ENCODE measurements at regions not wholly inside any gene's neighbourhood (a gene's known extent, or its start where the extent isn't known, plus 50 kb on each side); places are given as distances from the start of the nearest gene placed in this dataset.

DNA sequence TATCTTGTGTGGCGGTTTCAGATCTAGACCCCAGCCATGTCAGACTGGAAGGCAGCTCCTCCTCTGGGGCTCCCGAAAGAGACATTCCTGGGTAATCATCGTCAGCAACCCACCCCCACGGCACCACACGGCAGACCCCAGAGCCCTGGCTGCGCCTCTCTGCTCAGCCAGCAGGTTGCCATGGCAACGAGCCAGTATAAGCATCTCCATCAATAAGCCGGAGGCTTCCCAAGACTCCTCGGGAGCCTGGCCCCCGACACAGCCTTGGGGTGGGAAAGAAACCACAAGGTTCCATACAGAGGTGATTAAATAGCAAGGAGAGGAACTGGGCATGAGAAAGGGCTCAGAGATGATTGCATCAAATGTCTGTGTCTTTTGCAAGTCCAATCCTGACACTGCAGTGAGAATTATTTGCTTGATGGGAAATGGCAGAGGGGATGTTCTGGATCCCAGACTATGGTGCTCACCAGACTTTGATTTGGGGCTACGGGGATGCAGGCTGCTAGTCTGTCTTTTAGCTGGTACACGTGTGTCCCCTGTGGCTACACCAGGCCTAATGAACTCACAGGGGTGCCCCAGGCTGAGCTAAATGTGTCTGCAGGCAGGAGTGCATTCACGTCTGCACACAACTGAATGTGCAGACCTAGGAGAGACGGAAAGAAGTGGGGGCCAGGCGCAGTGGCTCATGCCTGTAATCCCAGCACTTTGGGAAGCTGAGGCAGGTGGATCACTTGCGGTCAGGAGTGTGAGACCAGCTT is 320.5 kb upstream of the TNRC6C start:
- DNase-seq: no peak

- no peak for DNase-seq
Measured at GRCh38 chr17:77640252-77640651, 318.3 kb upstream of the TNRC6C start.

GRCh38 chr17:77640916-77641605 is 317.4 kb upstream of the TNRC6C start:
- no peak for DNase-seq

- DNase-seq: no peak
Measured at GRCh38 chr17:77641718-77642117, 316.8 kb upstream of the TNRC6C start.

DNA sequence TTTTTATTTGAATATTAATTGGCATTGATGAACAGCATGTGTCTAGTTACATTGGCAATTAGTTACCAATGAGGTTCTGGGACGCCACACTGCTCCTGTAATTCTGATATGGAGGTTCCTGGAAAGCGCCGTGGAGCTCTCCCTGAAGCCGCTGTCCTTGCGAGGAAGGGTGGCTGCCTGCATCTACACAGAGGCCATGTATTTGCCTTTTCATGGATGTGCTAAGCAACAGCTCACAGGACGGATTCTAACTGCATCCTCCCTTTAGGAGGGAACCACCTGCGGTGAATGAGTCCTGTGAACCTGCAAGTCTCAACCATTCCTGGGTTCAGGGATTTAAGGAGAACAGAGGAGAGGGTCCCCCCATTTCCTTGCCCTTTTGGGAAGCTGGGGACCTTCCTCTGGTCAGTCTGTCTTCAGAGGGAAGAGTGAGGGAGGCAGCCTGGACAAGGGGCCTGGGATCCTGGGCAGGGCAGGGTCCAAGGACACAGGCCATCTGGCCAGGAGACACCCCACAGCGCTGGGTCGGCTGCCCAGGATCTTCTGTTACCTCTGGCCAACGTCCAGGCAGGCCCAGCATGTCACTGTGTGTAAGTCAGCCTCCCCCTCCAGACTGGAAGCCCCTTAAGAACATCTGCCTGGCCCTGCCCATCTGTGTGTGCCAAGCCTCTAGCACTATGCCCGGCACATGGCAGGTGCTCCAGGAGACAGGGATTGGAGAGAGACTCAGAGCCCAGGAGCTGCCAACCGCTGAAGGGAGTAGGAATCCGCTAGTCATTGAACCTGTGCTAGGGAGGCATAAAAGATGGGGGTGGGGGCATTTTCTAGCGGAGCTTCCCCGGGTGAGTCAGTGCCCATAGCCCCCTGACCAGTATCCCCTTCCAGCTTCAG is 314.1 kb upstream of the TNRC6C start:
- no peak for DNase-seq

DNA sequence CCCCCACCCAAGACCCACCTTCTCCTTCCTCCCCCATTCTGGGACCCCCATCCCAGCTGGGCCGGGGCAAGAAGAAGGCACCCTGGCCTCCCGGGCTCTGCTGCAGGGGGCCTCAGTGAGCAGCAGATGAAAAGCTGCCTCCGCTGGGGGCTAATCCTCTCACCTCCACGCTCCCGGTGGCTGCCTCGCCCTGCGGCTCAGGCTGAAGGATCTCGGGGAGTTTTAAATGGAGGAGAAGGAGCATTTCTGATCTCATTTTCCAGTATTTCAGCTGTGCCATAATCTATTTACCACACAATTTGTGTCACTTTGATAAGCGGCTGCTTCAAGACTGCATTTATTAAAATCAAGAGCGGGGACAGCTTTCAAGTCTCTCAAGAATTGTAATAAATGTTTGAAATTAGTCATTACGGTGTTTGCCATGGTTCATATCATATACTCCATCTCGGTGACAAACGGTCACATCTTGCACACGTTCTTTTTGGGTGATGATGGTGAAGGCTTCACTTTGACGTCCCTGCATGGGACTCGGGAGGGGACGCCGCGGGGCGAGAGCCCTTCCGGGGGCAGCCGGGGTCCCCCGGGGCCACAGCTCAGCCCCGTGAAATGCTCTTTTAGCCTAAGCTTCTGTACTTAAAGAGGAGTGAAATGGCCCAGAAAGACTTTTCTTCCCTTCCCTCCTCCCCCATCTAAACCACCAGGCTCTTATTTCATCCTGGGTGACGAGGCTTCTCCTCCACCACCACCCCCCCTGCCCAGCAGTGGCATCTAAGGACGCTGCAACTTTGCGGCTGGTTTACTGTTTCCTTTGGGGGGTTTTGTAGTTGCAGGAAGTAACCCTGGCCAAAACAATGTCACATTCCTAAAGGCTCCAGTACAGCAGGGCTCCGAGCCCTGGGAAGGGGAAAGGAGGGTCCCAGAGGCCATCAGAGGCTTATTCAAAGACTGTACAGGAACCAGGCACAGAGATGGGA is 313.1 kb upstream of the TNRC6C start:
- peak; percentile 69 for DNase-seq

- no peak for DNase-seq
Measured at GRCh38 chr17:77646046-77646430, 312.5 kb upstream of the TNRC6C start.

GRCh38 chr17:77647531-77647930 is 311.0 kb upstream of the TNRC6C start:
- no peak for DNase-seq

DNA sequence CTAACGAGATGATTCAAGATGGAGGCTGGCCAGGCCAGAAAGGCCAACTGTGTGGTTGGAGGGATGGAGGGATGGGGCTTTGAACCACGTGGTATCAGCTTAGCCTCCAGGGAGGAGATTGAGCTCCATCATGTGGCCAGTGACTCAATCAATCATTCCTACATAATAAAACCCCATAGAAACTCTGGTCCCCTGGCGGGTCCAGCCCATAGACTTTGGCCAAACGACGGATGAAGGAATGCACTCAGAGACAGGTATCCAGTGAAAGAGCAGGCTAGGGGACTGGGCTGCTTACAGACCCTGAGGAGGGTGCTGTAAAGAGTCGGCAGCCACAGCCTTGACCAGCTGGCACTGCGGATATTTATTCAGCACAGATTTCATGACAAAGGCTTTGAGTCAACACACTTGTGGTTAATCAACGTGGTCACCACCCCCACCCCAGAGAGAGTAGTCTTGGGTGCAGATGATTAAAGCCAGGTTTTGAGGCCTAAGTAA is 308.7 kb upstream of the TNRC6C start:
- DNase-seq: no peak

GRCh38 chr17:77651988-77652387 is 306.5 kb upstream of the TNRC6C start:
- DNase-seq: no peak

DNA sequence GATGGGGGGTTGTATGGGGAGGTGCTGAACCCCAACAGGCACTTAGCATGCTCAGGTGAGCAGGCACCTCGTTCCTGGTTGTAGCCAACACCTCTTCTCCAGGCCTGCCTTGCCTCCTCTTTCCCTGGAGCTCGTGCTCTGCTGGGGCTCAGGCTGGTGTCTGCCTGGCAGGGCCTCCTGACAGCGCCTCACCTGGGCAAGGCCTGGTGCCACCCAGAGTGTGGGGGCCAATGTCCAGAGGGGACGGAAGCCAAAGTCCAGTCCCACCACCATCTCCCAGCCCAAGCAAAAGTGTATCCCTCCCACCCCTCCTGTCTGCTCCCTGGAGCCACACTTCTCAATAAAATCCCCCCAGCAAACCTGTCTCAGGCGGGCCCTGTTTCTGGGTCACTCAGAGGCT is 304.2 kb upstream of the TNRC6C start:
- DNase-seq: no peak

DNA sequence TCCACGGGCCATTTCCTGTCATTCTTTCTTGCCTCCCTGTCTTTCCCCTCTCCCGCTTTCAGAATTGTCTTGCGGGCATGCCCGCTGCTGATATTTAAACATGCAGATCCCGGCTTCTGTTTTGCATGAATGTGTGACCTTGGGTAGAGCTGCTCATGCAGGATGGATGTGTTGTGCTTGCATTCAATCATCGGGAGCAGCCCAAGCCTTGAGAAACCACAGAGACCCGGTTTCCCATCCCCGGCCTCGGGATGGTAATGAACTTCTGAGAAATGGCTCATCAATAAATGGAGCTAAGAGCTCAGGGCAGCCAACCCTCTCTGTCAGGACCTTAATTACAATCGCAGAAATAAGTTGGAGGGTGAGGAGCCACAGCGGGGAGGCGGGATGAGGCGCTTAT is 303.7 kb upstream of the TNRC6C start:
- no peak for DNase-seq

DNA sequence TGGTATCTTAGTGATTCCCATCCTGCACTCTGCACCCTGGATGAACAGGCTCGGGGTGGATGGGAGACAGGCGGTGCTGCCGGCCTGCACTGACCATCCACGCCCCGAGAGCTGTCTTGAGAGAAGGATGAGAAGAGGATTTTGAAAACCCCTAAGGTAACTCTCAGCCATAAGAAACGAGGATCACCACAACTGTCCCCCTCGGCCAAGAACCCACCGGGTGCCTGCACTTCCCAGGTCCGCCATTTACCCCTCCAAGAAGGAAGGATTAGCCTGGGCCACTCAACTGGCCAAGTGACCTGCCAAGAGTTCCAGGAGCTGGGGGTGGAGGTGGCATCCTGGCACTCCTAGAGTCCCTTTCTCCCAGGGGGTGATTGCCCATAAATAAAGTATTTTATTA is 302.4 kb upstream of the TNRC6C start:
- DNase-seq: no peak

GRCh38 chr17:77657839-77658238 is 300.7 kb upstream of the TNRC6C start:
- no peak for DNase-seq

- DNase-seq: no peak
Measured at GRCh38 chr17:77660524-77660923, 298.0 kb upstream of the TNRC6C start.

- DNase-seq: no peak
Measured at GRCh38 chr17:77662833-77663232, 295.7 kb upstream of the TNRC6C start.

DNA sequence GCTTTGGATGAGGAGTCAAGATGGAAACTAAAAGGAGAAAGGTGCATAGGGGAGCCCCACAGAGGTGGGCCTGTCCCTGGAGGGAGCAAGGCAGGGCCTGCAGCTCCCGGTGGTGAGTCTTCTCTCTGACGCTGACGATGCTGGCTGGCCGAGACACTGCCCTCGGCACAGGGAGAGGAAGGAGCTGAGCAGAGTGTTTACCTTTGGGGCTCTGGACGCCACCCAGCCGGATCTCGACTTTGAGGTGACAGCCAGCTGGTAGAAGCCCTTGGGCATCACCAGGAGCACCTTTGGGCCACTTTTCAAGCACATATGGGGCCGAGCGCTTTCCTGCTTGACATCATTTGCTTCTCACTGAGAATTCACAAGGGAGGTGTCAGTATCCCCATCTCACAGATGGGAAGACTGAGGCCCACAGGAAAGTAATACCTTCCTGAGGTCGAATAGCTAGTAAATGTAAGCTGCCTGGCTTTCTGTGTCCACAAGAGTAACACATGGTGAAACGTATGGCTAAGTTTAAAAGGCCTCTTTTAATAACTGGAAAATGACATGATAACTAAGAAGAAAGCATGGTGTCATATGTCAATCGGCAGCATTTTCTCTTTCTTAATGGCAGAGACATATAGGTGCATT is 294.3 kb upstream of the TNRC6C start:
- no peak for DNase-seq

GRCh38 chr17:77665833-77666232 is 292.7 kb upstream of the TNRC6C start:
- no peak for DNase-seq

DNA sequence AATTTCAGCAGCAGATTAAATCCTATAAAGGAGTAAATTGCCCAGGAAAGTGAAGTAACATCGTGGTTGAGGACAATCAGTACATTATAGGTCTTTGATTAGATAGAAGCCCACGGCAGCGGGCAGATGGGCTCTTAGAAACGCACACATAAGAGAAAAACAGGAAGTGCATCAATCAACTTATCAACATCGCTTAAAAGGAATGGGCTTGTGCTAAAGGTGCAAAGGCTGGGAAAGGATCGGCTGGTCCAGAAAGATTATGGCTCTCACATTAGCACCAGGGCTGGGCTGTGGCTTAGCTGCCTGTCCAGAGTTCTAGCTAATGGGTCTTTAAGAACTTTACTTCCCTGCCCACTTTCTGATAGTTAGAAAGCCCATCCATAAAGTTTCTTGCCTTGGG is 292.0 kb upstream of the TNRC6C start:
- no peak for DNase-seq

DNA sequence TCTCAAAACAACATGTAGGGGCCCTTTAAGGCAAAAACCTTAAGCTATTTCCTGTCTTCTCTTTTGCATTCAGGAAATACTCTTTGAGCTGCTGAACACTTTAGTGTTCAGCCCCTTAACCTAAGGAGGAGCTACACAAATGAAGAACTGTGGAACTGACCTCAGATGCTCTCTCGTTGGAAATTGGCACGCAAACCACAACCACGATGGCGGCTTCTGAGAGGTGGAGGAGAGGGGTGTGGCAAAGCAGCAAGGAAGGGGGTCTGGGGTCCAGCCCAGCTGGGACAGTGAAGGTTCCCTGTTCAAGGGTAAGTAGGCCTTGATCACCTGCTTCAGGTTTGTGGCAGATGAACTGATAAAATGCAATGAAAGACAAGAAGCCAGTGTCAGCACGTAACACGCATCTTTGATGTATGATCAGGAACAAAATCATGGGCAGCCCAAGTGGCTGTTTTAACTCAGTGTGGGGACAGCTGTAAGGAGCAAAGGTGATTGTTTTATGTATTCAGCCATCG is 291.6 kb upstream of the TNRC6C start:
- peak; percentile 67 for DNase-seq

- DNase-seq: no peak
Measured at GRCh38 chr17:77667478-77667877, 291.0 kb upstream of the TNRC6C start.

- no peak for DNase-seq
Measured at GRCh38 chr17:77668518-77668917, 290.0 kb upstream of the TNRC6C start.
